Gastroesophageal sphincter (tissue), 4 donors: ENCODE measurements at regions not wholly inside any gene's neighbourhood (a gene's known extent, or its start where the extent isn't known, plus 50 kb on each side); places are given as distances from the start of the nearest gene placed in this dataset.

Source experiments
- ATAC-seq: fragments of 150-250 bp; one replicate; pipeline ENCODE4 v1.9.1; 2016; ENCODE audit warnings: mild to moderate bottlenecking, moderate library complexity
- H3K27ac ChIP-seq, 4 donors: fragments of 200-600 bp; sonication (generic) in 3 of 4; 1 replicate in 3 of 4; 2 replicates in 1 of 4; pipeline ENCODE4 v1.5.1; 2016 to 2019
- H3K27me3 ChIP-seq: fragments of 200-600 bp; sonication (generic); one replicate; pipeline ENCODE4 v1.5.1; 2019
- H3K36me3 ChIP-seq, 2 donors: fragments of 200-600 bp; sonication (generic); one replicate each; pipeline ENCODE4 v1.5.1; 2019; ENCODE audit warnings: control low read depth in 1 of 2
- H3K4me1 ChIP-seq, 3 donors: fragments of 200-600 bp; sonication (generic); 1 replicate in 2 of 3; 2 replicates in 1 of 3; pipeline ENCODE4 v1.5.1; 2016 to 2019; ENCODE audit warnings: control low read depth in 2 of 3
- H3K4me3 ChIP-seq, 2 donors: fragments of 200-600 bp; sonication (generic); one replicate each; pipeline ENCODE4 v1.5.1; 2019; ENCODE audit warnings: mild to moderate bottlenecking in 1 of 2, moderate library complexity in 1 of 2
- H3K9me3 ChIP-seq, 3 donors: fragments of 200-600 bp; sonication (generic); one replicate each; pipeline ENCODE4 v1.5.1; 2017 to 2019; ENCODE audit warnings: control low read depth in 2 of 3
- EP300 ChIP-seq: sonication (generic); formaldehyde crosslinking; IDR thresholded peaks from one replicate; pipeline ENCODE4 v1.6.1; 2017; ENCODE audit warnings: antibody characterized with exemption, mild to moderate bottlenecking
- POLR2A ChIP-seq, 2 donors: fragments of 450-650 bp; IDR thresholded peaks; one replicate each; pipeline ENCODE4 v1.6.1; 2017; ENCODE audit warnings: antibody characterized with exemption in 2 of 2, mild to moderate bottlenecking in 2 of 2, moderate library complexity in 1 of 2
- POLR2AphosphoS5 ChIP-seq: sonication (generic); formaldehyde crosslinking; IDR thresholded peaks from one replicate; pipeline ENCODE4 v1.6.1; 2017; ENCODE audit warnings: antibody characterized with exemption
- WGBS, 2 donors: methylation state at CpG; one replicate each; pipeline ENCODE4 v1.1.5; 2018; ENCODE audit warnings: low coverage in 1 of 2; 5-methylcytosine and 5-hydroxymethylcytosine counted together
- TF ChIP-seq, protein P1 (sequence below), 4 experiments: fragments of 200-600 bp in 2 of 4; fragments of 450-650 bp in 2 of 4; sonication (generic) in 1 of 4; IDR thresholded peaks; one replicate each; pipeline ENCODE4 v1.5.1; 2017 to 2019; ENCODE audit warnings: antibody characterized with exemption in 4 of 4, mild to moderate bottlenecking in 2 of 4, moderate library complexity in 2 of 4

DNA sequence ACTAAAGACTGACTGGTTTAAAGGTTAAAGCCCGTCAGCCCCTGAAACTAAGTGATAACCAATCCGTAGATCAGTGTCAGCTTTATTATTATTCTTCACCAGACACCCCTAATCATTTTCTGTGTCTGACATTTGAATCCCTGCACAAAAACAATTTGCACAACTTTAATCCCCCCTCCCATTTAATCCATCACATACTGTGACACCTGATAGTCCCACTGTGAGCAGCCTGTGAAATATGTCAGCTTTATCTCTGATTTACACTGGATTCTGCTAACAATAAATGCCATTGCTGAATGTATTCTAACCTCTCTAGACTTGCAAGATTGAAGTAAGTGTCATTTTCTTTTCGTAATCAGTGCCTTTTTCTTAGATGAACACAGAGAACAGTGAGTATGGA, 2089.0 kb upstream of the RAG2 start:
- no peak for TF ChIP-seq EP300
- TF ChIP-seq, protein P1, sequence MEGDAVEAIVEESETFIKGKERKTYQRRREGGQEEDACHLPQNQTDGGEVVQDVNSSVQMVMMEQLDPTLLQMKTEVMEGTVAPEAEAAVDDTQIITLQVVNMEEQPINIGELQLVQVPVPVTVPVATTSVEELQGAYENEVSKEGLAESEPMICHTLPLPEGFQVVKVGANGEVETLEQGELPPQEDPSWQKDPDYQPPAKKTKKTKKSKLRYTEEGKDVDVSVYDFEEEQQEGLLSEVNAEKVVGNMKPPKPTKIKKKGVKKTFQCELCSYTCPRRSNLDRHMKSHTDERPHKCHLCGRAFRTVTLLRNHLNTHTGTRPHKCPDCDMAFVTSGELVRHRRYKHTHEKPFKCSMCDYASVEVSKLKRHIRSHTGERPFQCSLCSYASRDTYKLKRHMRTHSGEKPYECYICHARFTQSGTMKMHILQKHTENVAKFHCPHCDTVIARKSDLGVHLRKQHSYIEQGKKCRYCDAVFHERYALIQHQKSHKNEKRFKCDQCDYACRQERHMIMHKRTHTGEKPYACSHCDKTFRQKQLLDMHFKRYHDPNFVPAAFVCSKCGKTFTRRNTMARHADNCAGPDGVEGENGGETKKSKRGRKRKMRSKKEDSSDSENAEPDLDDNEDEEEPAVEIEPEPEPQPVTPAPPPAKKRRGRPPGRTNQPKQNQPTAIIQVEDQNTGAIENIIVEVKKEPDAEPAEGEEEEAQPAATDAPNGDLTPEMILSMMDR (IDR thresholded peaks at IDR 0.05), result no peak
- no peak for TF ChIP-seq POLR2A (IDR thresholded peaks at IDR 0.05)
- TF ChIP-seq POLR2AphosphoS5, result no peak
- H3K36me3 ChIP-seq, result no peaks in the 10 kb centered on the region
- H3K27me3 ChIP-seq, result no peaks in the 10 kb centered on the region
- 46 to 65% methylated on average over 3 of the region's 3 CpGs for WGBS, 2 donors
- H3K4me3 ChIP-seq, result no peak overlapping the region
- H3K4me1 ChIP-seq, result no peaks in the 10 kb centered on the region
- ATAC-seq, result no peak
- no peak overlapping the region for H3K27ac ChIP-seq
- H3K9me3 ChIP-seq, result no peaks in the 10 kb centered on the region

DNA sequence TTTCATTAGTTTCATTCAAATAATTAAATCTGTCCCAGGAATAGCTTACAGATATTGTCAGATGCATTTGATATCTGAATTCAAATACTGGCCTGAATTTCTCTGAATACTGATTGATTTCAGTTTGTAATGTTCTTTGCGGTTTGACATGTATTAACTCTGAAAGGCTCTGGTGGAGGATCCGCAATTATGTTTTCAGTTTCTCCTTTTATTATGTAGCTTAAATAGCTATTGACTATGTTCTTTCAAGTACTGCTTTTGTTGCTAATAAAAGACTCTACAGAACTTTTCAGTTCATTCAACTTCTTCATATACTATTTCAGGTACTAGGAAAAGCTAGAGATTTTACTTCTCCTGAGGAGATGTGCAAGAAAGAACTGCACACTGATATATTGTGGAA, 2085.4 kb upstream of the RAG2 start:
- Histone ChIP-seq H3K36me3 (no peaks in the 10 kb centered on the region), H3K9me3 (no peaks in the 10 kb centered on the region), H3K4me3 (no peak overlapping the region), H3K27ac (no peak overlapping the region), H3K4me1 (no peaks in the 10 kb centered on the region), H3K27me3 (no peaks in the 10 kb centered on the region)
- TF ChIP-seq, protein P1 (IDR thresholded peaks at IDR 0.05), result no peak
- no peak for TF ChIP-seq POLR2A (IDR thresholded peaks at IDR 0.05)
- TF ChIP-seq EP300, result no peak
- TF ChIP-seq POLR2AphosphoS5, result no peak
- ATAC-seq, result no peak
- 93 to 96% methylated on average over 2 of the region's 2 CpGs for WGBS, 2 donors

DNA sequence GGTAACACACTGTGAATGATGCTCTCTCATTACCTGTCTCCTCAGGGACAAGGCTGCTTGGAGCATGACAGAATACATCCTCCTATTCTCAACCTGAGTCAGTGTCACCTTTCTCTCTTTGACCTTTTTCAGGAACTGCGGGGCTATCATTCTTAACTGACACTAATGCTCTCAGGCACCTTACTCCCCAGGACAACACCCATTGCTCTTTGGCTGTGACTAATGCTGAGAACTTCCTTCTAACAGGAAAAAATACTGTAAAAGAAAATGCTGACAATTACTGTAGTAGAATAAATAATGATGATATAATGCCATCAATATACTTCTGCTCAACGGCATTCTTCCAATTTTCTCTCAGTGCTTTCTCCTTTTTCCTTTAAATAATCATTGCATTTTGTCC, 2082.7 kb upstream of the RAG2 start:
- Histone ChIP-seq H3K4me3 (no peak overlapping the region), H3K9me3 (no peaks in the 10 kb centered on the region), H3K27me3 (no peaks in the 10 kb centered on the region), H3K4me1 (no peaks in the 10 kb centered on the region), H3K27ac (no peak overlapping the region), H3K36me3 (no peaks in the 10 kb centered on the region)
- 64 to 87% methylated on average over 1 to 2 of the region's 2 CpGs for WGBS, 2 donors
- no peak for TF ChIP-seq EP300
- TF ChIP-seq POLR2A (IDR thresholded peaks at IDR 0.05), result no peak
- TF ChIP-seq, protein P1 (IDR thresholded peaks at IDR 0.05), result no peak
- TF ChIP-seq POLR2AphosphoS5, result no peak
- no peak for ATAC-seq

DNA sequence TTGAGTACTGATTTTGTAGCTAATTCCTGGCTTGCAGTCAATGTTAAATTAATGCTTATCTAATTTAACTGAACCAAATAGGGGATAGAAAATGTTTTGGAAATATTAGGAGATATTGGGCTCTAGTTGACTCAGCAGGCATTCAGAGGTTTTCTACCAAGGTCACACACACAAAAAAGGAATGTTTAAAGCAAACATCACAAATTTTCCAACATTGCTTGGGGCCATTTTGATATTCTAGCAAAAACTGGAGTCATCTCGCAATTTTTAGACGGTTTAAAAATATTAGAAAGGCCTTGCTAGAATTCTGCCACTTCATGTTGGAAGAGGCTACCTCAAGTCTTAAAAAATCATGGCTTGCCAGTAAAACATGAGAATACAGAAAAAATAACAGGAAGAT, 2082.1 kb upstream of the RAG2 start:
- H3K36me3 ChIP-seq, result no peaks in the 10 kb centered on the region
- H3K9me3 ChIP-seq, result no peaks in the 10 kb centered on the region
- no peak for TF ChIP-seq POLR2A (IDR thresholded peaks at IDR 0.05)
- TF ChIP-seq, protein P1 (IDR thresholded peaks at IDR 0.05), result no peak
- H3K4me1 ChIP-seq, result no peaks in the 10 kb centered on the region
- H3K27ac ChIP-seq, result no peak overlapping the region
- ATAC-seq, result no peak
- no peak overlapping the region for H3K4me3 ChIP-seq
- no peaks in the 10 kb centered on the region for H3K27me3 ChIP-seq
- WGBS, 2 donors, result 82 to 90% methylated on average over 2 of the region's 2 CpGs

DNA sequence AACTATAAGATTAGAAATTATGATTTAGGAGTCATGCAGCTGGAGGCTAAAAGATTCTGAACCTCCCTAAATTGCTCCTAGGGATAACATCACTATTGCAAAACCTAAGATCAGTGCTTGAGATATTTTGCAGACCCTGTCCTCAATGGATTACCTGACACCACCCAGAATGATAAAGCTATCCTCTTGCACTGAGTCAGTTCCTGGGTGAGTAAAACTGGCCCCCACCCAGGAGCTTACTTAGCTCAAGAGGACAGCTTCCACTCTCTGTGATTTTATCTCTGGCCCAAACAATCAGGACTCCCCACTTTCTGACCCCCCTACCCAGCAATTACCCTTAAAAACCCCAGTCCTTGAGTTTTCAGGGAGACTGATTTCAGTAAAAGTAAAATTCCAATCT, 2074.4 kb upstream of the RAG2 start:
- no peaks in the 10 kb centered on the region for H3K4me1 ChIP-seq
- H3K27ac ChIP-seq, result no peak overlapping the region
- H3K36me3 ChIP-seq, result no peaks in the 10 kb centered on the region
- TF ChIP-seq POLR2AphosphoS5 (no peak), POLR2A (IDR thresholded peaks at IDR 0.05) (no peak), EP300 (no peak)
- TF ChIP-seq, protein P1 (IDR thresholded peaks at IDR 0.05), result no peak
- no peak overlapping the region for H3K4me3 ChIP-seq
- H3K27me3 ChIP-seq, result no peaks in the 10 kb centered on the region
- no peak for ATAC-seq
- H3K9me3 ChIP-seq, result no peaks in the 10 kb centered on the region
